ENCODE measurements at regions not wholly inside any gene's neighbourhood (a gene's known extent, or its start where the extent isn't known, plus 50 kb on each side); places are given as distances from the start of the nearest gene placed in this dataset.
"Not testable (repeated sequence)": the region's sequence is repeated elsewhere in the genome, so short reads cannot be mapped to it uniquely, and the experiment has no call there.

DNA sequence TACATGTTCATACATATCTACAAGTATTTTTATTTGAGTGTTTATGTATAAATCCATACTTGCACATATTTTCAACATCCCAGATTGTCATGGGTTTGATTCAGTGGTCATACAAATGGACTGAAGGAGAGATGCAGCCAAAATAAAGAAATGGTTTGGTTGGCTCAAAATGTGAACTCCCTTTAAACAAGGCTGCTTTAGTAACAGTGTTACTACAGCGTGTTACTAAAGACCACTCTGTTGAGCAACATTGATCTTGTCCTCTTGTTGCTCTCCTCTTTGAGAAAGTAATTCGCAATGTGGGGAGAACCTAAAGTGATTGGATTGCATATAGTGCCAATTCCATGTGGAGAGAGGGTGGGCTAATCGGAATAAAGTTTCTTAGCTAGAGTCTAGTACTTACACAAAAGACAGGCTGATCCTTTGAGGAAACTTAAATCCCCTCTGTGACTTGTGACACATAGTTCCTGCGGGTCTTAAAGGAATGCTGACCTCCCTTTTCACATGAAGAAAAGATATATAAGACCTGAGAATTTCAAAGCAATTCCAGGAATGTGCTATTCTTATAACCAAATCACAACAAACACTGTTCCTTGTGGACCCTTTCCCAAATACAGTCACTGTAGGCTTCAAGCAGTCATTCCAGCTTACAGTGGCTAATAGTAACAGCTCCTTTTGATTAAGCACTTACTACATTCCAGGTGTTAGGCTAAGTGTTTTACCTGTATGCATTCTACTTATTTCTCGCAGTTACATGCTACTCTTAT lies 144.3 kb downstream of the FZD1 start:
- no peak for FAIRE-seq

DNA sequence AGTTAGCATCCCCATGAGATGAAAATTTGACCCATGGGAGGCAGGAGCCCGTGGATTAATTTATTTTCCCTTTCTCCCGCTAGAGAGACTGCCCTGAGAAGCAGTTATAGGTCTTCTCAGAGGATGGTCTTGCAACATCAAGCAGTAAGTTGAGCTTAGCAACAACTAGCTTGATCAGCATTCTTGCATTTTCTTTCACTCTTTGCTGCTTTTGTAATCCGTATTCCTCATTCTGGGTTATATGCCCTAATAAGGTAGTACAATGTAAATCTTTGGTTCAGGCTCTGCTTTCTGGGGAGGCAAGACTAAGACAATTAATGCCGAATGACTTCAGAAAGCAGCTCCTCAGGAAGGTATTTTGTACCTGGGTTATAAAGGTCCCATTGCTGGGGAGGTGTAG lies 146.8 kb downstream of the FZD1 start:
- no peak for FAIRE-seq

DNA sequence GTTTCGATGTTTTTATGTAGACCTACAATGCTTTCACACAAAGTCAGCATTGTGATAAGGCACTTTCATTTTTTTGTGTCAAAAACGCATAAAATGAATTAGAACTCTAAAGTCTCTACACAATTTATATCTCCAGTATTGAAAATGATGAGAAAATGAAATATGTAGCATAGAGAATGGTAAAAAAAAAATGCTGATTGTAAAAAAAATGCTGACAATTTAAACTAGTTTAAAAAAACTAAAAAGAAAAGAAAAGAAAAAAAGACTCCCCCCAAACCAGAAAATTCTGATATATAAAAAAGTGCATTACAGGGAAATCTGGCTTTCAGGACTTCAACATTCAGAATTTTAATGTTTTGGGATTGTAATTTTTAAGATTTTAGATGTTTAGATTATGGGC lies 148.1 kb downstream of the FZD1 start:
- FAIRE-seq = no peak

DNA sequence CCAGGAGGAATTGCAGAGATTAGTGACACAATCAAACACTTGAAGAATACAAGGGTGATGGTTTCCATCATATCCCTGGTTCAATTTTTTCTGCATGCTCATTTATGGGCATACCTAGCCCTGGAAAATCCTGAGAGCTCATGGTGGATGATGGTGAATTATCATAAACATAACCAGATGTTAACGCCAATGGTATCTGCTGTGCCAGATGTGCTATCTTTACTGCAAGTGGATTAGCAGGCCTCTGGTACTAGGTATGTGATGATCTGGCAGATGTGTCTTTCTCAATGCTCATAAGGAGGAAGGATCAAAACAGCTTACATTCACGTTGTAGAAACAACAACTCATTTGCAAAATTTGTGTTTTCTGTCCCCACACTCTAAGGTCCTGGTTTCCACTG lies 150.5 kb downstream of the FZD1 start:
- FAIRE-seq = no peak

DNA sequence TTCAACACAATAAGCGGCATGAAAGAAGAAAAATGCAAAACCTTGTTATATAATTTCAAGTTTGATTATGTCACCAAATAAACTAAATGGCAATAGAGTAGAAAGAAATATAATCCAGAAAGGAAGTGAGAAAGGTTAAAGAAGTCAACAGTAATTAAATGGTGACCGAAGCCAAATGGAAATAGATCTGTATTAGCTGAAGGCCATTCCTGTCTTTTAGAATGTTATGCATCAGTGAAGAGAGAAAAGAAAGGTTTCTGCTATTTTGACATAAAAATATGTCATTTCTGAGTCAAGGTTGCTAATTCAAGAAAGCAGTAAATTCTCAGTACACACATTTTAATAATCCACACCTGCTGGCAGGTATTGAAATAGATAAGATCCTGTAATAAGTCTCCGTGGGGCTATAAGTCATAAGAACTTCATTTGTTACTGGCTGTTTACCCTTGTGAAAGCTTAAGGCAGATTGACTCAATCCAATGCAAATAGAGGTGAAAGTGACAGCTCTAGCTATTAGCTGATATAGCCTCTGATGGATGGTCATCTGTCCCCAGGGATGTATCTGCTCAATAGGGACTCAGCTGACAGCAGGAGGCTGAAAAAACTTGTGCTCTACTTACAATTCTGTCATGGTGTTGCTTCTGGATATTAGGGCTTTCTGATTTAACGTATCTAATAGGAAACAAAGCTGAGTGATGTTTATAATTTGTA lies 152.1 kb downstream of the FZD1 start:
- FAIRE-seq = no peak

DNA sequence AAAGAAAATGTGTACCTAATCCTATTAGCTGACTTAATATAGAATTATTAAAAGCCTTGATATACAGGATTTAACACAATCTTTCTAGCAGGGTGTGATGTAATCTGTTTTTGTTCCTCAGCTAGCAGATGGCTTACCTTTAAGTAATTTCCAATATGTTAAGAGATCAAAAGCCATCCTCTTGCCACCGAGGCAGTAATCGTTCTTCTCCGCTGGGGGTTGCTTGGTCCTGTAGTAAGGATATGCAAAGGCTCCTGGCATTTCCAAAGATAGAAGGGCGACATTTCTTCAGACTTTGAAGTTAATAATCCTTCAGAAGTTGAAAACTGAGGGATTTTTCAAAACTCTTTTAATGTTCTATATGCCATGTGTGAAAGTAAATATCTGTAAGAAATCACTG lies 156.4 kb downstream of the FZD1 start:
- FAIRE-seq = no peak

DNA sequence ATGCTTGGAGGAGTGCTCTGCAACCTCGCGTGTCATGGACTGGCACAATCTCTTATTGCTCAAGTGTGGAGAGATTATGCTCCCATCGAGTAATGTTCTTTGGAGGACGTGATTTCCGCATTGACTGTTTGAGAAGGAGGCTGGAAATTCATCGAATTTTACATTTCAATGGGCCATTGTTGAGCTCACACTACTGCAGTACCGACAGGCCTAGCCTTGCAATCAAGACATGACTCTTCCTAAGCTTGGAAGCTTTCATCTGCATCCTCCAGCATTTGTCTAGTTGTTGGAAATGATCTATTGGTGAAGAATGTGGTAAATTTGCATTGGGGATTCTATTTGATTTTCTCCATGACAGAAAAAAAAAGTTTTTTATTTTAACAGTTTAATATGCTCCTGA lies 156.8 kb downstream of the FZD1 start:
- no peak for FAIRE-seq

DNA sequence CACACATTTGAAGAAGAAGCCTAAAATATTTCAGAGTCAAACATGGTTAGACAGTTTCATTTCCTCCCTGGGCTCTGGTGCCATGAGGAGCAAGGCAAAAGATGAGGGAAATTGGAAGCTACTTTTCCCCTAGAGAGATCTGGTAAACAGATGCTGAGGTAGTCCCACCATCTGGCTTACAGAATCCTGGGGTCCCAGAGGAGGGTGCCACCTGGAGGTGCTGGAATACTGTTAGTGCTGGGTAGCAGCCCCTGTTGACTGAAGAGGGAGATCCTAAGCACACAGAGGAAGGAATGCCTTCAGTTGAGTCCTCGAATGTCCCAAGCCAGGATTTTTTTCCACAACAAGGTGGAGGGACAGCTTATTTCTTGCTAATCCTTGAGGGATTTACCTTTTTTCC lies 160.1 kb downstream of the FZD1 start:
- no peak for FAIRE-seq

DNA sequence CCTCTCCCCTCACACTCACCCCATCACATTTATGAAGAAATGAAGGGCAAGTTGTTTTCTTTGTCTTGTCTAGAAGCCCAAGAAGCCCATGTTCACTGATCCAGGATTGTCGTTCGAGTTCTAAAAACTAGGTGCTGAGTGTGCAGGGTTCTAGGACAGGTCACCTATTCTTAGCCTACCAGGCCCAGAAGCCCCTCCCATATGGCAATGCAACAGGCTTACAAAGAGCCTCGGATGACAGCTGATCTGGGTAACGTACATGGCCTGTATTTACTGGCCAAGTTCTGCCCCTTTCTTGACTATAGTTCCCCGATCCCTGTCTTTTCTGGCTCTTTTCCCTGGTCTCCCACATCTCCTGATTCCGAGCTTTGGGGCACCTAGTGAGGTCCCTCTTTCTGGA lies 160.9 kb downstream of the FZD1 start:
- FAIRE-seq = no peak

DNA sequence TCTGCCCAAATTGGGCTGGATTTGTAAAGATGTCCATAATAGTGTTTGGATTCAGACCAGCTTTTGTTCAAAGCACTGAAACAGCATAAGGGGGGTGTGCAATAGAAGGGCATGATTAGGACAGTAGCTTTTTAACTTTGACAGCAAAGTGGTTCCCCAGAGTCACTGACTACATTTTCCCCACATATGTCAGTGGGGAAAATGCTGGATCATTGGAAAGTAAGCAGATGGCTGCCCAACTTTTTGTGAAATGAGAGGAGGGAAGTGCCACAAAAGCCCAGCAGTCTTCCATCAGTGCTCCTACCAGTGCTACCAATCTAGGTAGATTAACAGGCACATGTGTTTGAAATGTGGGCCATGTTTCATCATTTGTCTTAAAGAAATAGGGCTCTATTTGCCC lies 162.8 kb downstream of the FZD1 start:
- no peak for FAIRE-seq

DNA sequence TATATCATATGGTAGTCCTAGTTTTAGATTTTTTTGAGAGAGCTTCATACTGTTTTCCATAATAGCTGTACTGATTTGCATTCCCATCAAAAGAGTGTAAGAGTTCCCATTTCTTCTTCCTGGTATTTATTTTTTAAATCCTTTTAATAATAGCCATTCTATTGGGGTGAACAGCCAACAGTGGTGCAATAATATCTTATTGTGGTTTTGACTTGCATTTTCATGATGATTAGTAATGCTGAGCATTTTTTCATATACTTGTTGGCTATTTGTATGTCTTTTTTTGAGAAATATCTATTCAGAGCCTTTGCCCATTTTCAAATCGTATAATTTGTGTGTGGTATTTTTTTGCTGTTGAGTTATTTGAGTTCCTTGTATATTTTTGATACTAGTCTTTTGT lies 167.4 kb downstream of the FZD1 start:
- FAIRE-seq = no peak

DNA sequence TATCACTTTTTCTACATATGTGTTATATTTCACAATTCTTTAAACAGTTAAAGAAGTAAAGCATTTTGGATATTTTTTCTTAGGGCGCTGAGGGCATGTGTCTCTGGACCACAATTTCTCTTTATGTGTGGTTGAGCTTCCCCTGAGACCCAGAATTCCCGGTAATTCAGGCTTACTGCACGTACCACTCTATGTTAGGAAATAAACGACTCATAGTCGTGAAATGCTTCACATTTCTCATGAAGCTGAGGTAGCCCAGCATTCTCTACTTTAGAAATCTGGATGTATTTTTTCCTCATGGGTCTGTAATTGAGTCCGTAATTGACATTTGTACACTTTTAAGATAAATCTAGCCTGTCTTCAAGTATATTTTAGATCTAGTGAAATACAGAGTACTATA lies 170.6 kb downstream of the FZD1 start:
- no peak for FAIRE-seq

DNA sequence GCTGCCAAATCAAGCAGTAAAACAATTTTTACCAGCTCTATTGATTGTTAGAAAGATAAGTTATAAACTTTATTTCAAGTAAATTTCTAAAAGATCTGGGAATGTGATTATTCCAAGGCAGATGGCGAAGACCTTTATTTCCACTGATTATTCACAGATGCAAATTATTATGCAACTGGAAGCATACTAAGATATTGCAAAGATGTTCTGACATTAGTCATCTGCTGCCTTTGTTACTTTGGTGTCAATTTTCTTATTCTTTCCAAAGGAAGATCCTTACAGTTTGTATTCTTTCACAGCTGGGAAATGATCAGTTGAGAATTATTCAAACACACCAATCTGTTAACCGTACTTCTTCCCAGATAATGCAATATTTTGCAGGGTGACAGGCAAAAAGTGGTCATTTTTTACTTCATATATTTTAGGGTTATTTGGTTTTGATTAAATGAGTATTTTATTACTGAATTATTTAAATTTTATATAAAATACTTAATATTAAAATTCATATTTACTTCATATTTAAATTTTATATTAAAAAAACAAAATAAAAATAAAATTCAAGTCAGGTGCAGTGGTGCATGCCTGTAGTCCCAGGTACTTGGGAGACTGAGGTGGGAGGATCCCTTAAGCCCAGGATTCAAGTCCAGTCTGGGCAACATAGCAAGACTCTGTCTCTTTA lies 171.3 kb downstream of the FZD1 start:
- FAIRE-seq = no peak

DNA sequence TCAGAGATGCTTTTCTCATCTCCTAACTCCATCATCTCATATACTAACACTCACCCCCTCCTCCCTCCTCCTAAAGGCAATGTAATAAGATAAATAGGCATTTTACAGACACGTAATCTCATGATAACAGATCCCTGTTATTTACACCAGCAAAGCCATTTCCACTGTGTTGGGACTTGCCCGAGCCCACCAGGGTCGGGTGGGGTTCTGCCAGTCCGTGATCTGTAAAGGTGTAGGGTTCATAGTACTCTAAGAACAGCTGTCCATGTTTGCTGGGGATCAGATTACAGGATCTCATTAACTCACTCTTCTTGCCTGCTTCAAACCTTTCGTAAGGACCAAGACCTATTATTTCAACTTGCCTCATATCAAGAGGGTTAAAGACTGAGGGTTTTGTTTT lies 172.4 kb downstream of the FZD1 start:
- no peak for FAIRE-seq

DNA sequence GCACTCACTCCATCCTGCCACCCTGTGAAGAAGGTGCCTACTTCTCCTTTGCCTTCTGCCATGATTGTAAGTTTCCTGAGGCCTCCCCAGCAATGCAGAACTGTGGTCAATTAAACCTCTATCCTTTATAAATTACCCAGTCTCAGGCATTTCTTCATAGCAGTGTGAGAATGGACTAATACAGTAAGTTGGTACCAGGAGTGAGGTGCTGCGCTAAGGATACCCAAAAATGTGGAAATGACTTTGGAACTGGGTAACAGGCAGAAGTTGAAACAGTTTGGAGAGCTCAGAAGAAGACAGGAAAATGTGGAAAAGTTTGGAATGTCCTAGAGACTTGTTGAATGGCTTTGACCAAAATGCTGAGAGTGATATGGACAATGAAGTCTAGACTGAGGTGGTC lies 176.0 kb downstream of the FZD1 start:
- FAIRE-seq = not testable (repeated sequence)

DNA sequence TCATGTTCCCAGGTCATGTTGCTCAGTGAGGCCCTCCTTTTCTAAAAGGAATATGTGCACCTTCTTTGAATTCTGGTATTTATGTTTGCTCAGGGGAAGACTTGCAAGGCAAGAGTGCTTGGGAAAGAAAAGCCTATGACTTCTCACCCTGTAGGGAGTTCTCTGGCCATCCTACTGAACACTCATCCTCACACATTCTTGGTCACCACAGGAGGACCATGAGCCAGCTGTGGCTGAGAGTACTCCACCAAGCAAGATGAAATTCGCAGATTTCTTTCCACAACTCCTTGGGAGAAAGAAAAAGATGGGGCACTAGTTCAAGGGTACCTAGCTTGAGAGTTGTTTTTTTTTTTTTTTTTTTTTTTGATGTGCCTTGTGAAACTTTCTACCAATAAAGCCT lies 179.6 kb downstream of the FZD1 start:
- FAIRE-seq = no peak

DNA sequence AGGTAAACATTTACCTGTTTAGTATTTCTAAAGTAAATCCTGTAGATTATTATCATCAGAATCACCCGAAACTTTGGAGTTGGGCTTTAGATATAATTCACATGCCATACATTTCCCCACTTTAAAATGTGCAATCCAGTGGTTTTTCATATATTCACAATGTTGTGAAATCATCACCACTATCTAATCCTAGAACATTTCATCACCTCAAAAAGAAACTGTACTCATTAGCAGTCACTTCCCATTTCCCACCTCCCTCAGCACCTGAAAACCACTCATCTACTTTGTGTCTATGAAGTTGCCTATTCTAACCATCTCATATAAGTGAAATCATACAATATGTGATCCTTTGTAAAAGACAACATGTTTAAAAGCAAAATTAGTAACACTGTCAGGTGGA lies 182.6 kb downstream of the FZD1 start:
- no peak for FAIRE-seq

DNA sequence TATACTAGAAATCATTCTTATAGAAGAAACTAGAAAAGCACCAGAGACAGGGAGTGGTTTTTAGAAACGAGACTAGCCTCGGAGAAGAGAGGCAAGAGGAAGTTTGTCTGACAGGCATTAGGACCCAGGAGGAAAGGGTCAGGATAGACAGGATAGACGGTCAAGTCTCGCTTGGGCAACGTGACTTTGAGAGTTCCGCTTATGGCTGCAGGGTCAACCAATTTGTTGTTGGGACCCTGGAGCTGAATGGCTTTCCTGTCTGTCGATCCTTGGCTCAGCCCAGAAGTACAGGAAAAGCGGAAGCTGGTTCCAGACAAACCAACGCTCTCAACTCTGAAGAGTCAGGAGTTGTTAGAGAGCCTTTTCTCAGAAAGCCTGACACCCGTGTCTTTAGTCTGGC lies 191.2 kb downstream of the FZD1 start:
- FAIRE-seq = no peak

DNA sequence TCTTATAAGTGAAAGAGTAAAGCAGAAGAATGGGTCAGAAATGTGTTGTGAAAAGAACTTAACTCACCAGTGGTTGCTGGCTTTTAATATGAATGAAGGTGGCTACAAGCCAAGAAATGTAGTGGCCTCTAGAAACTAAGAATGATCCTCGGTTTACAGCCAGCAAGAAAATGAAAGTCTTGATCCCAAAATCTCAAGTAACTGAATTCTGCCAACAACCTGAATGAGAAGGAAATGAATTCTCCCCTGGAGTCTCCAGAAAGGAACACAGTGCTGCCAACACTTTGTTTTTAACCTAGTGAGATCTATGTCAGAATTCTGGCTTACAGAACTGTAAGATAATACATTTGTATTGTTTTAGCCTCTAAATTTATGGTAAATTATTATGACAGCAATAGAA lies 193.0 kb downstream of the FZD1 start:
- no peak for FAIRE-seq

DNA sequence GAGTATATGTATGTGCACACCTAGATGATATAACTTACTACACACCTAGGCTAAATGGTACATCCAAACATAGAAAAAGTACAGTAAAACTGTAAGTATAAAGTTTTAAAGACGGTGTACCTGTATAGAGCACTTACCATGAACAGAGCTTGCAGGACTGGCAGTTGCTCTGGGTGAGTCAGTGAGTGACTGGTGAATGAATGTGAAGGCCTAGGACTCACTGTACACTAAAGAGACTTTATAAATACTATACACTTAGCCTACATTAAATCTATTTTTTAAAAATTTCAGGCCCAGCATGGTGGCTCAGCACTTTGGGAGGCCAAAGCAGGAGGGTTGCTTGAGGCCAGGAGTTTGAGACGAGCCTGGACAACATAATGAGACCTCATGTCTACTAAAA lies 195.3 kb downstream of the FZD1 start:
- FAIRE-seq = no peak

DNA sequence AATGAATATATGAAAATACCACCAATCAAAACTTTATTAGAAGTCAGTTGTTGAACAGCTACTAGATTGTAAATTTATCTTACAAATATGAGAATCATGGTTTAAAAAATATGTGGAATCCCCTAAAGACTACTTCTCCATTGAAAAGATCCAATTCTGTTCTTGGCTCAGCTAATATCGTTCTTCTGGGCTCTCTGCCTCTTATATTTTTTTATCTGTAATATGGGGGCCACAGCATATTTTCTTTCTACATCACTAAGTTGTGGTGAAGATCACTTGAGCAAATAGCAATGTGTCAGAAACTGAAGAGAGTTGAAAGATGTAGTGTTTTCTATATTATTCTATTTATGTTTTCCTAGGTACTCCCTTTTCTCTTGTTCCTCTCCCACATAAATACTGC lies 198.1 kb downstream of the FZD1 start:
- FAIRE-seq = no peak

DNA sequence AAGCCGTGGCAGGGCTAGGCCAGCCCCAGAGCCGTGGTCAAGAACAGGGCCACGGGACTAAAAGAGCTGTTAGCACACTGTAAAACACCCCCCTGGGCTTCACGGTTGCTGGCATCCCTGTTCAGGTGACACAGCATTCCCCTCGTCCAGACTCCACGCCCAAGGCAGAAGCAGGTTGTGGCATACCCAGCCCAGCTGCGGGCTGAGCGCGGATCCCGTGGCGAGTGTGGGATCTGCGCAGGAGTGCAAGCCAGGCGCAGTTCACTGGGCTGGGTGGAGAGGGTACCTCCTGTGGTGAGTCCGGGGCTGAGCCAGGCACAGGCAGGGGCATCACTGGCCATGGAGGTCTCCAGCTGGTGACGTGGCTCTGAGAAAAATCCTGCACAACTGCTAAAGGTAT lies 199.1 kb downstream of the FZD1 start:
- no peak for FAIRE-seq

DNA sequence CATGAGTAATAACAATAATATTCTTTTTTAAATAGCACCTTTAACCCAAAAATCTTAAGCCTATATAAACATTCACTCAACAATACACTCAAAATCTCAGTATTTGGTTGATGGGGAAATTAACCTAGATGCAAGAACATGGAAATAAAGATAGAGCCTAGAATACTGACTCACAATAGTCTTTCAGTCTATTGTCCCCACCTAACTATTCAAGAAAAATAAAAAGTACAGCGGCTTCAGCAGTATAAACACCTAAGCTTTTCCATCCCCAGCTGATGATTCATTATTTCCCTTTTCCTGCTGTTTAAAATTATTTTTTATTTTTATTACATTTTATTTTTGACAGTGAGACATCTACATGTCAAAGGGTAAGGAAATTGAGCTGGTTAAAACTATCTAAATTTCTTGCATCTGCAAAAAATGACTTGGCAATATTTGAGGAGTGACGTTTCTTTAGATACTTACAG lies 201.4 kb downstream of the FZD1 start:
- no peak for FAIRE-seq

DNA sequence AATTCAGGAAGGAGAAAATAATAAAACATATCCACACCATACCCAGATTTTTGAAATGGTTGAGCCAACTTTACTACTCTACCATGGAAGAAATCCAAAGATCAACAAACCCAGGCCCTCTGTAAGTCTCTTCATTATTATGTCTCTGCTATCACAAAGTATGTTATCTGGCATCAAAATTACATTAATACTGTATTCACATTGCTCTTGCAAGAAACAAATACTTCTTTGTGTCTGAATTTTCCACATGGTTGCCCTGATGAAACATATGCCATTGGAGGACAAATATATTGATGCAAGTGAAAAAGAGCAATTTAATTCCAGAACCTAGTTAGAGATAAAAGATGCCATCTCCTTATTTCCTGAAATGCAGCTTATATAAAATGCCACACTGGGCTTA lies 204.0 kb downstream of the FZD1 start:
- FAIRE-seq = no peak
